ENCODE measurements at regions not wholly inside any gene's neighbourhood (a gene's known extent, or its start where the extent isn't known, plus 50 kb on each side); places are given as distances from the start of the nearest gene placed in this dataset.

- FAIRE-seq, result no peak
- no peaks in the 10 kb centered on the region for H4K20me1 ChIP-seq (ENCODE audit: insufficient read depth, low read length)
- H3K27me3 Mint-ChIP-seq (ENCODE audit: low read depth, unreplicated experiment), result no peaks in the 10 kb centered on the region
Observed at GRCh38 chr7:67463316-67463715, 466.7 kb downstream of the TYW1 start.

DNA sequence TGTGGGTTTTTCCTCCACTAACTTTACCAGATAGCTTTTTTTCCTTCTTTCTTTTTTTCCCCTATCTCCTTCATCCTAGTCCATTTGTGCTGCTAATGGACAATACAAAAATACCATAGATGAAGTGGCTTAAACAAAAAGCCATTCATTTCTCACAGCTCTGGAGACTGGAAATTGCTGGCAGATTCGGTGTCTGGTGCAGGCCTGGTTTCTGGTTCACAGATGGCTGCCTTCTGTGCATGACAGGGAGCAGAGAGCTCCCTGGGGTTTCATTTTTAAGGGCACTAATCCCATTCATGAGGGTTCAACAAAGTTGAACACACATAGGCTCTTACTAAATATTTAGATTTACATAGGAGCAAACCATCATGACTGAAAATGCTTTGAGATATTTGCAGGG lies 467.4 kb downstream of the TYW1 start:
- TF ChIP-seq EZH2 (IDR thresholded peaks at IDR 0.05; ENCODE audit: insufficient read depth, low read length), result no peak
- TF ChIP-seq, protein P1, sequence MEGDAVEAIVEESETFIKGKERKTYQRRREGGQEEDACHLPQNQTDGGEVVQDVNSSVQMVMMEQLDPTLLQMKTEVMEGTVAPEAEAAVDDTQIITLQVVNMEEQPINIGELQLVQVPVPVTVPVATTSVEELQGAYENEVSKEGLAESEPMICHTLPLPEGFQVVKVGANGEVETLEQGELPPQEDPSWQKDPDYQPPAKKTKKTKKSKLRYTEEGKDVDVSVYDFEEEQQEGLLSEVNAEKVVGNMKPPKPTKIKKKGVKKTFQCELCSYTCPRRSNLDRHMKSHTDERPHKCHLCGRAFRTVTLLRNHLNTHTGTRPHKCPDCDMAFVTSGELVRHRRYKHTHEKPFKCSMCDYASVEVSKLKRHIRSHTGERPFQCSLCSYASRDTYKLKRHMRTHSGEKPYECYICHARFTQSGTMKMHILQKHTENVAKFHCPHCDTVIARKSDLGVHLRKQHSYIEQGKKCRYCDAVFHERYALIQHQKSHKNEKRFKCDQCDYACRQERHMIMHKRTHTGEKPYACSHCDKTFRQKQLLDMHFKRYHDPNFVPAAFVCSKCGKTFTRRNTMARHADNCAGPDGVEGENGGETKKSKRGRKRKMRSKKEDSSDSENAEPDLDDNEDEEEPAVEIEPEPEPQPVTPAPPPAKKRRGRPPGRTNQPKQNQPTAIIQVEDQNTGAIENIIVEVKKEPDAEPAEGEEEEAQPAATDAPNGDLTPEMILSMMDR (IDR thresholded peaks at IDR 0.05; ENCODE audit: insufficient read depth, low read depth, low read length), result no peak
- Histone ChIP-seq H3K4me3 (ENCODE audit: insufficient read depth, low read depth, low read length) (no peak overlapping the region), H3K4me2 (ENCODE audit: low read length) (no peak overlapping the region), H3K4me1 (ENCODE audit: insufficient read depth, low read length) (no peaks in the 10 kb centered on the region), H3K9ac (ENCODE audit: low read length) (no peak overlapping the region), H3K79me2 (ENCODE audit: insufficient read depth, low read length) (no peaks in the 10 kb centered on the region), H3K9me3 (ENCODE audit: insufficient read depth, low read depth, low read length) (peaks cover 9% of the 10 kb centered on the region), H2AFZ (ENCODE audit: low read depth, low read length) (no peak overlapping the region), H4K20me1 (ENCODE audit: insufficient read depth, low read length) (no peaks in the 10 kb centered on the region), H3K27ac (ENCODE audit: low read depth, low read length) (no peak overlapping the region), H3K36me3 (ENCODE audit: insufficient read depth, low read length) (no peaks in the 10 kb centered on the region), H3K27me3 (ENCODE audit: insufficient read depth, low read length) (no peaks in the 10 kb centered on the region)
- Mint-ChIP-seq H3K27me3 (ENCODE audit: low read depth, unreplicated experiment) (no peaks in the 10 kb centered on the region), H3K36me3 (ENCODE audit: low read depth, unreplicated experiment) (no peaks in the 10 kb centered on the region), H3K9me3 (ENCODE audit: unreplicated experiment) (peaks cover 2% of the 10 kb centered on the region), H3K4me1 (ENCODE audit: low read depth, unreplicated experiment) (no peaks in the 10 kb centered on the region), H3K4me3 (ENCODE audit: unreplicated experiment) (no peak overlapping the region), H3K27ac (ENCODE audit: unreplicated experiment) (no peak overlapping the region)
- FAIRE-seq, result no peak
- DNase-seq (ENCODE audit: low read depth), result no peak

More at GRCh38 chr7:67463316-67463715, 466.7 kb downstream of the TYW1 start:
- no peak for DNase-seq (ENCODE audit: low read depth)
- TF ChIP-seq EZH2 (IDR thresholded peaks at IDR 0.05; ENCODE audit: insufficient read depth, low read length), result no peak
- TF ChIP-seq, protein P1 (IDR thresholded peaks at IDR 0.05; ENCODE audit: insufficient read depth, low read depth, low read length), result no peak
- Histone ChIP-seq H3K27ac (ENCODE audit: low read depth, low read length) (no peak overlapping the region), H3K9me3 (ENCODE audit: insufficient read depth, low read depth, low read length) (peaks cover 9% of the 10 kb centered on the region), H3K4me3 (ENCODE audit: insufficient read depth, low read depth, low read length) (no peak overlapping the region), H3K27me3 (ENCODE audit: insufficient read depth, low read length) (no peaks in the 10 kb centered on the region), H3K79me2 (ENCODE audit: insufficient read depth, low read length) (no peaks in the 10 kb centered on the region), H3K4me1 (ENCODE audit: insufficient read depth, low read length) (no peaks in the 10 kb centered on the region), H3K4me2 (ENCODE audit: low read length) (no peak overlapping the region), H2AFZ (ENCODE audit: low read depth, low read length) (no peak overlapping the region), H3K36me3 (ENCODE audit: insufficient read depth, low read length) (no peaks in the 10 kb centered on the region), H3K9ac (ENCODE audit: low read length) (no peak overlapping the region)
- H3K9me3 Mint-ChIP-seq (ENCODE audit: unreplicated experiment), result peaks cover 4% of the 10 kb centered on the region
- H3K4me1 Mint-ChIP-seq (ENCODE audit: low read depth, unreplicated experiment), result no peaks in the 10 kb centered on the region
- H3K36me3 Mint-ChIP-seq (ENCODE audit: low read depth, unreplicated experiment), result no peaks in the 10 kb centered on the region
- no peak overlapping the region for H3K4me3 Mint-ChIP-seq (ENCODE audit: unreplicated experiment)
- H3K27ac Mint-ChIP-seq (ENCODE audit: unreplicated experiment), result no peak overlapping the region

GRCh38 chr7:67466109-67466508 lies 469.5 kb downstream of the TYW1 start:
- H3K9ac ChIP-seq (ENCODE audit: low read length), result no peak overlapping the region
- FAIRE-seq, result no peak
- no peaks in the 10 kb centered on the region for H3K79me2 ChIP-seq (ENCODE audit: insufficient read depth, low read length)
- no peaks in the 10 kb centered on the region for H3K36me3 ChIP-seq (ENCODE audit: insufficient read depth, low read length)
- no peak for DNase-seq (ENCODE audit: low read depth)
- peaks cover 9% of the 10 kb centered on the region for H3K9me3 ChIP-seq (ENCODE audit: insufficient read depth, low read depth, low read length)
- H3K4me3 ChIP-seq (ENCODE audit: insufficient read depth, low read depth, low read length), result no peak overlapping the region
- Mint-ChIP-seq H3K27ac (ENCODE audit: unreplicated experiment) (no peak overlapping the region), H3K4me3 (ENCODE audit: unreplicated experiment) (no peak overlapping the region), H3K4me1 (ENCODE audit: low read depth, unreplicated experiment) (no peaks in the 10 kb centered on the region), H3K27me3 (ENCODE audit: low read depth, unreplicated experiment) (no peaks in the 10 kb centered on the region), H3K9me3 (ENCODE audit: unreplicated experiment) (peaks cover 2% of the 10 kb centered on the region), H3K36me3 (ENCODE audit: low read depth, unreplicated experiment) (no peaks in the 10 kb centered on the region)
- no peak overlapping the region for H2AFZ ChIP-seq (ENCODE audit: low read depth, low read length)
- no peak overlapping the region for H3K27ac ChIP-seq (ENCODE audit: low read depth, low read length)
- TF ChIP-seq, protein P1 (IDR thresholded peaks at IDR 0.05; ENCODE audit: insufficient read depth, low read depth, low read length), result no peak
- TF ChIP-seq EZH2 (IDR thresholded peaks at IDR 0.05; ENCODE audit: insufficient read depth, low read length), result no peak
- H3K4me1 ChIP-seq (ENCODE audit: insufficient read depth, low read length), result no peaks in the 10 kb centered on the region
- H4K20me1 ChIP-seq (ENCODE audit: insufficient read depth, low read length), result no peaks in the 10 kb centered on the region
- no peaks in the 10 kb centered on the region for H3K27me3 ChIP-seq (ENCODE audit: insufficient read depth, low read length)
- no peak overlapping the region for H3K4me2 ChIP-seq (ENCODE audit: low read length)

Data from astrocyte (in vitro differentiated cells and primary cell).